ENCODE measurements at regions not wholly inside any gene's neighbourhood (a gene's known extent, or its start where the extent isn't known, plus 50 kb on each side); places are given as distances from the start of the nearest gene placed in this dataset.
A peak's percentile ranks its signal among the peaks of the same experiment; 100 is the strongest.

DNA sequence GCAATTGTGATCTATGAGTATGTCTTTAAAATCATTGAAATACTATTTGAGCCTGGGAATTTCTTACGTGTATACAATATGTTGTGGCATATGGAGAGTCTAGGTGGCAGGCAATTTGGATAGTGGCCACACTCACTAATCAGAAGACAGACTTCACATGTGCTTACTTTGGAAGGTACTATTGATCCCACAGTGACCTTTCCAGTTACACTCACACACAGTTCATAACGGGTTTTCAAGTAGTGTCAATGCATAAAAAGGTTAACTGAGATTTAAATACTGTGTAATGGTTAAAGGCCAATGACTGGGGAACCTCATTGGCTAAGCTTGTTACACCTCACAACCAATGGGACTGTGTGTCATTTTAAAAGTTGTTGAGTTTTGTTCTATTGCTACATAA is 783.2 kb downstream of the RPA4 start:
- H3K9me3 ChIP-seq (replicated peaks), result no peaks in the 10 kb centered on the region
- H3K36me3 ChIP-seq, result no peaks in the 10 kb centered on the region
- DNase-seq, result no peak
- no peak overlapping the region for H3K4me3 ChIP-seq
- no peaks in the 10 kb centered on the region for H3K27me3 ChIP-seq
- no peak overlapping the region for H3K27ac ChIP-seq
- no peaks in the 10 kb centered on the region for H3K4me1 ChIP-seq

DNA sequence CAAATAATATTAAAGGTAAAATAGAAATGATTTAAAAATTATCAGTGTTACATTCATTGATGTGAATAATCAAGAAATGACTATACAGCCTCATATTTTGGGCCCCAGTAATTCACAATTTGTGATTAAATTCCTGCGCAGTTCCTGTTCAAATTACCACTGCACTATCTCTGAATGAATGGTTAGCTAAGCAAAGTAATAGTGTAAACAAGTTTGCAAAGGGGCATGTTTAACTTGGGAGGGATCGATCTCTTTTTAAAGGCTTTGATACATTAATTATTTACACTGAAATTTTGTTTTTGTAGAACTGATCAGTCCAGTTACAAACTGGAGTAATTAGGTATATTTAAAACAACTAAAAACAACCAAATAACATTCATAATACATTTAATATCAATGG is 784.4 kb downstream of the RPA4 start:
- H3K36me3 ChIP-seq, result no peaks in the 10 kb centered on the region
- no peaks in the 10 kb centered on the region for H3K27me3 ChIP-seq
- no peaks in the 10 kb centered on the region for H3K4me1 ChIP-seq
- DNase-seq, result no peak
- H3K9me3 ChIP-seq (replicated peaks), result no peaks in the 10 kb centered on the region
- no peak overlapping the region for H3K27ac ChIP-seq
- no peak overlapping the region for H3K4me3 ChIP-seq

DNA sequence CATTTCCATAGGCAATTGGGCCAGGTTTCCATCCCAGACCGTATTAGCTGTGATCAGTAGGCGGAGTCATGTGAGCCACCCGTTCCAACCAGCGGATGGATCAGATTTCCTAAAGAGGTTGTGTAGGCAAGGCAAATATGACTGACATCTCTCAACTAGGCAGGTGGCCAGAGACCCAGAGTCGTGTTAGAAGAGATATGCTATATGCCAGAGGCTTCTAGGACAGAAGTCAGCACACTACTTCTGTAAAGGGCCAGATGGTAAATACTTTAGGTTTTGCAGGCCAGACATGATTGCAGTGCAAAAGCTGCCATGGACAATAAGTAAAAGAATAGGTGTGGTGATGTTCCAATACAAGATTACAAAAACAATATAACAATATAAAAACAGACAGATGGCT is 788.4 kb downstream of the RPA4 start:
- Histone ChIP-seq H3K9me3 (replicated peaks) (no peaks in the 10 kb centered on the region), H3K4me1 (no peaks in the 10 kb centered on the region), H3K36me3 (no peaks in the 10 kb centered on the region), H3K4me3 (no peak overlapping the region), H3K27ac (no peak overlapping the region), H3K27me3 (no peaks in the 10 kb centered on the region)
- DNase-seq, result peak in 1 of 2 experiments; percentile 9

DNA sequence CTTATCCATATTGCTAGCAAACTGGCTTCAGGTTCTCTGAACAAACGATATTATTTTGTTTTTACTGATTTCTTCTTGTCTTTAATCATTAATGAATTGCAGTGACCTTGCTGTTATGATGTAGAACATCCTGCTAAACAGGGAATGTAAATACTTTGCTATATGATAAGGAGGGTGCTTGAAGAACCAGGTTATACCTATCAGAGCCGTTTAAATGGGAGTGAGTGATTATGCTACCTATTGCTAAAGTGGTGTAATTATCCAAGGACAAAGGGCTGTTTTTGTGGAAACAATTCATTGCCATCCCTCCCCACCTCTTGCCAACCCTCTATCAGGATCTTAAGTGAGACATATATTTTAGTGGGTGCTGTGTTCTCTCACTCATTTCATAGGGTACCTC is 788.9 kb downstream of the RPA4 start:
- no peak for DNase-seq
- H3K9me3 ChIP-seq (replicated peaks), result no peaks in the 10 kb centered on the region
- no peaks in the 10 kb centered on the region for H3K4me1 ChIP-seq
- no peak overlapping the region for H3K4me3 ChIP-seq
- no peaks in the 10 kb centered on the region for H3K36me3 ChIP-seq
- H3K27me3 ChIP-seq, result no peaks in the 10 kb centered on the region
- no peak overlapping the region for H3K27ac ChIP-seq

DNA sequence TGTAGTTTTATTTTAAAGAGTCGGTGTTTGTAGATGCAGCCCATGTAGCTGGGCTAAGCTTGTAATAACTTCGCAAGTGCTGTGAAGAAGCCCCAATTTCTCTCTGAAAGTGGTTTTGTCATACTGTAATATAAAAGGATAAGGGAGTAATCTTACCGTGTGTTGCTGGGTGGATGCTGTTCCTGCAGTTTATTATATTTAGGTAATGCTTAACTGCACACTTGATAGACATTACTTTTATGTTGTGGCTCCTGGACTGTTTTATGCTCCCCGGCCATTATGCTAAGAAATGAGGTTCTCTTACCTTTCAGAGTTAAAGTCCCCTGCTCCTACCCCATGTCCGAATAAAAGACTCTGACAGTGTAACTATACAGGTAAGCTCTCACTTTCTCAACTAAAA is 789.4 kb downstream of the RPA4 start:
- Histone ChIP-seq H3K27me3 (no peaks in the 10 kb centered on the region), H3K36me3 (no peaks in the 10 kb centered on the region), H3K27ac (no peak overlapping the region), H3K4me3 (no peak overlapping the region), H3K4me1 (no peaks in the 10 kb centered on the region), H3K9me3 (replicated peaks) (no peaks in the 10 kb centered on the region)
- no peak for DNase-seq

DNA sequence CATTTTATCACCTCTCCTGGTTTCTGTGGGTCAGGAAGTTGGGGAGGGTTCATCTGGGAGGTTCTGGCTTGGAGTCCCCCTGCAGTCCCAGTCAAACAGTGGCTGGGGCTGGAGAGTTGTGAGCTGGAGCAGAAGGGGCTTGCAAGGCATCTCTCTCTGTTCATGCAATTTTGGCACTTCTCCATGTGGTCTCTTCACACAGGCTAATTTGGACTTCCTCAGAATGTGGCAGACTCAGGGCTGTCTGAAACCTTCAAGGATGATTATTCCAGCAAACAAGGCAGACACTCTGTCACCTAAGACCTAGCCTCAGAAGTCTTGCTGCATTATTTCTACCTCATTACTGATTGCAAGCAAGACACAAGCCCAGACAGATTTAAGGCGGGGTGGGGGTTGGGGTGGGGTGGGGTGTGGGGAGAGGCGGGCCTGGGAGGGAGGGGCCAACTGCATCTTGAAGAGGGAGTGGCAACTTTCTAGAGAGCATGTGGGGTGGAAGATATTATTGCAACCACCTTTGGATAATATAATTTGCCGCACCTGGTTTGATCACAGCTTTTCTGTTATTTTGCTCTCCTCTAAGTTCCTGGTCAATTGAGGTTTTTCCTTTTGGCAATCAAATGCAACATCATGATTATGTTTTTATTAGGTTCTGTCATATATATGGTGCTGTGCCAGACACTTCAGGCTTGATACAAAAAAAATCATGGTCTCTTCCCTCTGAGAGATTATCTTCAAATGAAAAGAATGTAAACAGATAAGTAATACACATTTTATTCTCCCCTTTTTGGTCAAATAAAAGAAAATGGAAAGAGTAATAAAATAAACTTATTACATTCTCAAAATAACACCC is 799.5 kb downstream of the RPA4 start:
- Histone ChIP-seq H3K9me3 (replicated peaks) (no peaks in the 10 kb centered on the region), H3K27ac (no peak overlapping the region), H3K27me3 (no peaks in the 10 kb centered on the region), H3K36me3 (no peaks in the 10 kb centered on the region), H3K4me1 (no peaks in the 10 kb centered on the region), H3K4me3 (no peak overlapping the region)
- no peak for DNase-seq

DNA sequence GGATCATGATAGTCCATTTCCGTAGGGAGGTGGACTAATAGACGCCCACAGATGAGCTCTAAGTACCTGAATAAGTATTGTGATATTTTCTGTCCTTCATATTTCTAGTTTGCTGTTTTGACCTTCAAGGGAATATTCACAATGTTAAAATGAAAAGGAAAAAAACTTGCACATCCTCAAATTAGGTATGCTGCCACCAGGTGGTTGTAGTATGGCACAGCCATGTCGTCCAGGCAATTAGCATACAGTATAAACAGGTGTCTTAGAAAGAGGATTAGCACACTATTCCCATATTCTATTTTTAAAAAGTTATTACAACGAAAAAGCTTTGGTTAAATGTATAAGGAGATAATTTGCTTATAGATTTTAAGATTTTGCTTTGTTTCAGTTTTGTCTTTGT is 802.0 kb downstream of the RPA4 start:
- H3K9me3 ChIP-seq (replicated peaks), result no peaks in the 10 kb centered on the region
- peak in 1 of 2 experiments; percentile 50 for DNase-seq
- no peak overlapping the region for H3K27ac ChIP-seq
- H3K4me3 ChIP-seq, result no peak overlapping the region
- H3K27me3 ChIP-seq, result no peaks in the 10 kb centered on the region
- no peaks in the 10 kb centered on the region for H3K4me1 ChIP-seq
- H3K36me3 ChIP-seq, result no peaks in the 10 kb centered on the region

DNA sequence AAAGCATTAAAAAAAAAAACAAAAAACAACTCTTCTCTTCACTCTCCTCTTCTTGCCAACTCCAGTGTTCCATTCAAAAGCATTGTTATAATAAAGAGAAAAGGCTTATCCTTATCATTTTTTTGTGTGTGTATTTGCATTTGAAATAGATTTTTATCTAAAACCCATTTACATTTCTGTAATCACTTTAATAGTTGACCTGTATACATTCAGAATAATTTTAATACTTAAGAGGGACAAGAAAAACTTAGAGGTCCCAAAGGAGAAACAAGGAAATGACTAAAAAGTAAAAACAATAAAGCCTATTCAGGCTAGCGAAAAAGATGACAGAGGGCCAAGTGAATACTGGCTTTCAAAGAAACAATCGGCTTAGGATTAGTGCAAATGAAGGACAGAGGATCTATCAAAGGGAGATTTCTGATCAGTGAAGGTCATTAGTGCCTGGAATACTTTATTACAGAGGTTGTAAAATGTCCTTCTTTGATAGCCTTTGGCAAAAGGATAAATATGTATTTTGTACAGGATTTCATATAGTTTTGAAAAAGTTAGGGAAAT is 808.3 kb downstream of the RPA4 start:
- Histone ChIP-seq H3K27me3 (no peaks in the 10 kb centered on the region), H3K36me3 (no peaks in the 10 kb centered on the region), H3K4me1 (no peaks in the 10 kb centered on the region), H3K4me3 (no peak overlapping the region), H3K27ac (no peak overlapping the region), H3K9me3 (replicated peaks) (no peaks in the 10 kb centered on the region)
- no peak for DNase-seq

DNA sequence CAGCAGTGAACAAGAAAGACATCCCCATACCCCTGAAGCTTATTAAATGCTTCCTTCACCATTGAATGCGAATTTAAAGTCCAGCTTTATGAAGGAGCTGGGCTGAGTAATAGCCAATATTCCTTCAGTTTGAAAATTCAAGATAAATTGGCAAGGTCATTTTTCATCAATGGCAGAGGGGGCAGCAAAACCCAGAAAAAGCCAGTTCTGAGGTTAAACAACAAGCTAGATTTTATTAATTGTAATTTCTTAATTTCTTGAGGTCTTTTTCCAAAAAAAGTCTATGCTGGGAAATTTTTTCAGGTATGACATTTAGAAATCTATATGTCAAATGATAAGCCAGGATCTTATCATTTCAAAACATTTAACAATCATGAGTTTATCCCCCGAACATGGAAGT is 808.9 kb downstream of the RPA4 start:
- Histone ChIP-seq H3K36me3 (no peaks in the 10 kb centered on the region), H3K27me3 (no peaks in the 10 kb centered on the region), H3K4me1 (no peaks in the 10 kb centered on the region), H3K9me3 (replicated peaks) (no peaks in the 10 kb centered on the region), H3K4me3 (no peak overlapping the region), H3K27ac (no peak overlapping the region)
- no peak for DNase-seq

DNA sequence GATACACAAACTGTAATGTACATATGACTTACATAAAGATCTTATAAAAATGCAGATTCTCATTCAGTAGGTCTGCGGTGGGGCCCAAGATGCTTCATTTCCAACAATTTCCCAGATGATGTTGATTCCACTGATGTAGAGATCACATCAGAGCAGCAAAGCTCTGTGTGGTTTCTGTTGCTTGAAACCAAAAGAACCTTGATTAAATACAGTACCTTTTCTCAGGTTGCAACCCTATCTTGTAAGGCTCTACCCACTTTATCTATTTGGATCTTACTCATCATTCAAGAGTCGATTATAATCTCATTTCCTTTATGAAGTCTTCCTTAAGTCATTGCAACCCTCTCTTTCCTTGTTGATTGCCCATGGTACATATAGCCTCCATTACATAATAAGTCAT is 816.8 kb downstream of the RPA4 start:
- H3K36me3 ChIP-seq, result no peaks in the 10 kb centered on the region
- no peak overlapping the region for H3K27ac ChIP-seq
- DNase-seq, result no peak
- no peaks in the 10 kb centered on the region for H3K9me3 ChIP-seq (replicated peaks)
- no peak overlapping the region for H3K4me3 ChIP-seq
- no peaks in the 10 kb centered on the region for H3K27me3 ChIP-seq
- H3K4me1 ChIP-seq, result no peaks in the 10 kb centered on the region

DNA sequence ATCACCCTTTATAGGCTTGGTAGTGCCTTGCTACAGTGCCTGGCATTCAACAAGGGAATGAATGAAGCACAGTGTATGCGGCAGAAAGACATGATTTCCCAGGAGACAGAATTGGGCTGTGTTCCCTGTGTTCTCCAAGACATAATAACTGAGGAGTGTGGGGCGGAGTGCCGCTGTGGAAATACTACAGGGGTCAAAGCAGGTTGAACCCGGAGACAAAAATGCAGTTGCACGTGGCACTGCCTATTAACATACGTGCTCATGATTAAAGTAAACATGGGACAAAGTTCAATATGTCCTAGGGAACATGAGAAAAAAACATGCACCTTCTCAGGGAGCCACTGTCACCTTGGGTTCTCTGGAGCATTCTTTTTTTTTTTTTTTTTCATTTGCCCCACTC is 820.8 kb downstream of the RPA4 start:
- H3K9me3 ChIP-seq (replicated peaks), result no peaks in the 10 kb centered on the region
- no peak overlapping the region for H3K27ac ChIP-seq
- DNase-seq, result no peak

DNA sequence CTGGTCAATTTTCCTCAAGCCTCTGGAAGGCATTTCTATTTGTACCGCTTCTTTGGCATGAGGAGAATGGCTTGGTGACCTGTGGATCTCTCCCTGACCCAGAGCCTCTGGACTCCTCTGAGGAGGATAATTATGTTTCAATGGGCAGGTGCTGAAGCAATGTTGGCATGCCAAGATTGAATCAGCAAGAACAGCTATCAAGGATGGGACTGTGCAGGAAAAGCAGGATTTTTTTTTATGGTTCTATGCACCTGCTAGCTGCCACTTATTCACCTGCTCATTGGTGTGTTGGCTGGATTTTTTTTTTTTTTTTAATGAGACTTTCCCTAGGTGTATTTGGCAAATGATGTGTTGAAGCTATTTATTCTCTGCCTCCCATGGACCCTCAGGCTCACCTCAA is 821.2 kb downstream of the RPA4 start:
- no peaks in the 10 kb centered on the region for H3K9me3 ChIP-seq (replicated peaks)
- DNase-seq, result no peak
- no peaks in the 10 kb centered on the region for H3K4me1 ChIP-seq
- no peak overlapping the region for H3K4me3 ChIP-seq
- H3K27me3 ChIP-seq, result no peaks in the 10 kb centered on the region
- no peak overlapping the region for H3K27ac ChIP-seq
- no peaks in the 10 kb centered on the region for H3K36me3 ChIP-seq

More for the DNA sequence above, 820.8 kb downstream of the RPA4 start:
- no peaks in the 10 kb centered on the region for H3K4me1 ChIP-seq
- no peaks in the 10 kb centered on the region for H3K27me3 ChIP-seq
- H3K36me3 ChIP-seq, result no peaks in the 10 kb centered on the region
- no peak overlapping the region for H3K4me3 ChIP-seq

DNA sequence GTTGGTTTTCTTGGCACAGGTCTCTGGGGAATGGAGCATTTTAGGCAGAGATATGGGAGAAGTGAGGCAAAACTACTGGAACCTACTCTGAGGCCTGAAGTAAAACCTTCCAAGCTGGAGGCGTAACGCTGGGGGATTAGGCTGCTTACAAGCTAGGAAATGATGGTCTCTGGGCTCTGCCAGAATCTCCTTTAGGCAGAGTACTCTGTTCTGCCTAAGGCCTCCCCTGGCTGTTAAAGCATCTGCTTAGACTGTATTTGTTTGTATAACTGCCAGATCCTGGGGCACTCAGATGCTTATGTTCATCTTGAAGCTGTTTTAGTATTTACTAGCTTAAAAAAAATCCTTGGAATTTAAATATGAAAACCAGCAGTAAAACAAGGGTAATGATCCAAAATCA is 822.2 kb downstream of the RPA4 start:
- H3K4me3 ChIP-seq, result no peak overlapping the region
- H3K9me3 ChIP-seq (replicated peaks), result no peaks in the 10 kb centered on the region
- H3K27me3 ChIP-seq, result no peaks in the 10 kb centered on the region
- H3K4me1 ChIP-seq, result no peaks in the 10 kb centered on the region
- no peak overlapping the region for H3K27ac ChIP-seq
- DNase-seq, result no peak
- H3K36me3 ChIP-seq, result no peaks in the 10 kb centered on the region

DNA sequence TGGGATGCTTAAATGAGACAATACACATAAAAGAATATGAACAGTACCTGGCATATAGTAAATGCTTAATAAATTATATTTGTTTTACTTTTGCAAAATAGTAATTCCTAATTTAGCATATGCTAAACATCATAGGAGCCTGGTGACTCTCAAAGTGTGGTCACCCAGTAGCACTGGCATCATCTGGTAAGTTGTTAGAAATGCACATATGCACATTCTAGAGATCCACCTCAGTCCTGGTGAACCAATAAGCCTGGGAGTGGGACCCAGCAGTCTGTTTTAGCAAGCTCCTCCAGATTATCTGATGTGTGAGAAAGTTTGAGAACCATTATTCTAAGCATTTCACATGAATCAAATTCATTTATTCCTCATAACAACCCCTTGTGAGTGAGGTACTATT is 830.4 kb downstream of the RPA4 start:
- Histone ChIP-seq H3K4me1 (no peaks in the 10 kb centered on the region), H3K36me3 (no peaks in the 10 kb centered on the region), H3K27me3 (no peaks in the 10 kb centered on the region), H3K9me3 (replicated peaks) (no peaks in the 10 kb centered on the region), H3K27ac (no peak overlapping the region), H3K4me3 (no peak overlapping the region)
- DNase-seq, result no peak

DNA sequence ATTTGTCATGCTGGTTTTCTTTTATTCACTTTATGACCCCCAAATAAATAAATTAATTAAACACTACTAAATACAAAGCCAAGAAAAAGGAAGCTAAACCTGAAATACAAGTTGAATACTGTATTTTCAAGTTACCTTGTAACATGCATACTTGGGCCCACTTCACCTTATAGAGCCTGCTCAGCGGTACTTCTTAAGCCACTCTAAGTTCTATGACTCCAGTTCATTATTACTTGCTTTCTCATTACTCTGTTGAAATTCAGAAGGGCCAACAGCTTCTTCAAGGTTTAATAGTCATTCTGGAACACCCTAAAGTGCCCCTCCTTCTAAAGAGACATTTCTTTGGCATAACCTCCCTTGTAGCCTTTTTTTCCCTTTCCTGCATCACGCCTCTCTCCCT is 844.5 kb downstream of the RPA4 start:
- no peaks in the 10 kb centered on the region for H3K4me1 ChIP-seq
- no peak overlapping the region for H3K27ac ChIP-seq
- H3K4me3 ChIP-seq, result no peak overlapping the region
- H3K9me3 ChIP-seq (replicated peaks), result no peaks in the 10 kb centered on the region
- H3K27me3 ChIP-seq, result no peaks in the 10 kb centered on the region
- no peaks in the 10 kb centered on the region for H3K36me3 ChIP-seq
- no peak for DNase-seq

DNA sequence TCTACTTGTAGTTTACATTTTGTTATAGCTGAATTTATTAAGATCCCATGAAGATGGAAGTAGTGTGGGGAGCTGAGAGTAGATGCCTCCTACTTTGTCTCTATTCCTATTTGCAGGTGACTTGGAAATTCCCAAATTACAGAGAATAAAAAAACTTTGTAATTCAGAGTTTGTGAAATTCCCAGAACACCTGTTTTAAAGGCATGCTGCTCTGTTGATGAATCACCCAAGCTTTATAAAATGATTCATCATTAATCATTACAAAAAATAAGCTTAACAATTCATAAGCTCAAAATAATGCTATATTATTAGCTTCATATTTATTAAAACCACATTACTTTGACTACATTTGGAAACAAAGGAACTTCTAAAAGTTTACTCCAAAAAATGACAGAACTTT is 856.3 kb downstream of the RPA4 start:
- H3K27ac ChIP-seq, result no peak overlapping the region
- no peak overlapping the region for H3K4me3 ChIP-seq
- no peaks in the 10 kb centered on the region for H3K9me3 ChIP-seq (replicated peaks)
- no peak for DNase-seq
- no peaks in the 10 kb centered on the region for H3K27me3 ChIP-seq
- no peaks in the 10 kb centered on the region for H3K36me3 ChIP-seq
- no peaks in the 10 kb centered on the region for H3K4me1 ChIP-seq

Data from SJCRH30 (cell line).